Erythroblast (primary cell): ENCODE measurements at regions not wholly inside any gene's neighbourhood (a gene's known extent, or its start where the extent isn't known, plus 50 kb on each side); places are given as distances from the start of the nearest gene placed in this dataset.
A peak's percentile ranks its signal among the peaks of the same experiment; 100 is the strongest.

Source experiments
- DNase-seq, 2 experiments: peaks; one replicate each; lab custom pipeline; 2025; lab: John Stamatoyannopoulos, UW
- GATA1 ChIP-seq: IDR thresholded peaks from 2 replicates; pipeline ENCODE4 v1.6.1; 2011; ENCODE audit warnings: low read depth, mild to moderate bottlenecking, control low read depth, low read length, moderate library complexity
- POLR2A ChIP-seq: IDR thresholded peaks from 2 replicates; pipeline ENCODE4 v1.6.1; 2011; ENCODE audit warnings: mild to moderate bottlenecking, low read length

DNA sequence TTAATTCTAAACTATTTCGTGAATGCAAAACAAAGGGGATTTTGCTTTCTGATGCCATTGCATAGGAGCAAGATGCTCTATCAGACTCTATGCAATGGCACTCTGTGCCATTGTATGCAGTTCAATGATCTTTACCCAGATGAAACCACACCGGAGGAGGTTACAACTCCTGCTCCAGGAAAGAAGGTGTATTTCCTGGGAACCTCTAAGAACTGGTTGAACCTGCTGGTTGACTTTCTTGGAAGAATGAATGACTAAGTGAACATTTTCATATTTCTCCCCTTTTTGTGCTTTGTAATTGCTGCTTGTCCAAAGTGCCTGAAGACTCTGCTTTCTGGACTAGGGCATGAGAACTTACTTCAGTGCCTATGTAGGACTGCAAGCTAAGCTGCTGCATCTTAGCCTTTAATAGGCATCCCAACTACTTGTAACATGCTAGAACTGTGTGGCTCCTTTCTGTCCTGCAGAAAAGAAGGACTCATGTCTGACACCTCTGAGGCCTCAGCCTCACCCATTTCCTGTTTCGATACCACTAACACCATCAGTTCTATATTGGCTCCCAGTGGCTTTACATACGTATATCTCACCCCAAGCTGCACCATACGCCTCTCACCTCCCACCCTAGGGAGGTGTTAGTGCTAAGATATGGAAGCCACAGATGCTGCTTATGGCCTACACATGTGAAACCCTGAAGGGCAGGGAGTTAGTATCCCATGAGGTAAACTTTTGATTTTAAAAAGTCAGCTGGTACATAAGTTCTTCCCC, 193.5 kb upstream of the CNOT2 start:
- DNase-seq, result peak; percentile 11 to 28
- TF ChIP-seq POLR2A (no peak), GATA1 (no peak)

DNA sequence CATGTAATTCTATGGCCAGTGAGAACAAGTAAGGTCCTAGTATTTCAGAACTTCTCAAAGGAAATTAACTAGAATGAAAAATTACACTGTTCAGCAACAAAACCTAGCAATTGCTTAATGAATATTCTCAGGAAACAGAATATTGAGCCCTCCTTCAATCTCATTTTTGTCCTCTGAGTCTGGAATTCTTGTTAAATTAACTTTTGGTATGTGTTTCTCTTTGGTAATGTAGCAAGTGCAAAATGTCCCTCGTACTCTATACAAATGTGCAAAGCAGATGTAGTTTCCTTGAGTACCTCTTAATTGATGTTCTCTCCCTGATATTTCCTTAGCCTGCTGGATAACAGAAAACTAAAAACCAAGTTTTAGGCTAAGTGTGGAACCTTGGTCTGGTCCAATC, 190.8 kb upstream of the CNOT2 start:
- TF ChIP-seq POLR2A, result no peak
- TF ChIP-seq GATA1, result no peak
- DNase-seq, result no peak

DNA sequence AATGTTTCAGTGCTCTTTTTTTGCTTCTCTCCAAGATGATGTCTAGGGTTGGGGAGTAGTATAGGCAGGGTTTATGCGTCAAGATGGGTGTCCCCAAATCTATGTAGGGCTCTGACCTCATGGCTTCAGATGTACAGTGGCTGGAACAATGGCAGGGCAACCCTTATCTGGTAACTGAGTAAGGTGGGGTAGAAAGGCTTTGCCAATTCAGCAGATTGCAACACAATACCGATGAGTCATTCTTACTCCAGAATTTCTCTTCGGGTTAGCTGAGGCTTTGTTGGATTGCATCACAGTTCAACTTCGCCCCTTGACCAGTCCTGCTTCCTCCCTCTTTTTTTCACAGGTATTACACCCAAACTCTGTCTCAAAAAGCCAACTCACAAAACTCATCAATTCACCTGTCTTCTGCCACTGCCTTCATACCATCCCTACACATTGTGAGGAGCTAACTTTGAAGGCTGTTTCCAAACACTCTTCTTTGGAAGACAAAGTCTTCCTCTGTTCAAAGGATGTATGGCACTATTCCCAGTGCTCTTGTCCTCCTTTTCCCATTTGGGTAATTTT, 190.2 kb upstream of the CNOT2 start:
- peak; percentile 70 to 75 for DNase-seq

DNA sequence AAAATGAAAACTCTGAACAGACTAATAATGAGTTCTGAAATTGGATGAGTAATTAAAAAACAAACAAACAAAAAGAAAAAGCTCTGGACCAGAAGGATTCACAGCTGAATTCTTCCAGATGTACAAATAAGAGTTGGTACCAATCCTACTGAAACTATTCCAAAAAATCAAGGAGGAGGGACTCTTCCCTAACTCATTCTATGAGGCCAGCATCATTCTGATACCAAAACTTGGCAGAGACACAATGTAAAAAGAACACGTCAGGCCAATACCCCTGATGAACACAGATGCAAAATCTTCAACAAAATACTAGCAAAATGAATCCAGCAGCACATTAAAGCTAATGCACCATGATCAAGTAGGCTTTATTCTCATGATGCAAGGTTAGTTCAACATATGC, 183.9 kb upstream of the CNOT2 start:
- TF ChIP-seq GATA1, result no peak
- TF ChIP-seq POLR2A, result no peak
- no peak for DNase-seq

More for the DNA sequence above, 190.2 kb upstream of the CNOT2 start:
- TF ChIP-seq GATA1, result no peak
- TF ChIP-seq POLR2A, result no peak

DNA sequence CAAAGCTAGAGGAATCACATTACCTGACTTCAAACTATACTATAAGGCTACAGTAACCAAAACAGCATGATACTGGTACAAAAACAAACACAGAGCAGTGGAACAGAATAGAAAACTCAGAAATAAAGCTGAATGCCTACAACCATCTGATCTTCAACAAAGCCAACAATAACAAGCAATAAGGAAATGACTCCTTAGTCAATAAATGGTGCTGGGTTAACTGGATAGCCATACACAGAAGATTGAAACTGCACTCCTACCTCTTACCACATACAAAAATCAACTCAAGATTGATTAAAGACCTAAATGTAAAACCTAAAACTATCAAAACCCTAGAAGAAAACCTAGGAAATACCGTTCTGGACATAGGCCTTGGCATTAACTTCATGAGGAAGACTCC, 182.6 kb upstream of the CNOT2 start:
- DNase-seq, result no peak
- TF ChIP-seq GATA1 (no peak), POLR2A (no peak)

DNA sequence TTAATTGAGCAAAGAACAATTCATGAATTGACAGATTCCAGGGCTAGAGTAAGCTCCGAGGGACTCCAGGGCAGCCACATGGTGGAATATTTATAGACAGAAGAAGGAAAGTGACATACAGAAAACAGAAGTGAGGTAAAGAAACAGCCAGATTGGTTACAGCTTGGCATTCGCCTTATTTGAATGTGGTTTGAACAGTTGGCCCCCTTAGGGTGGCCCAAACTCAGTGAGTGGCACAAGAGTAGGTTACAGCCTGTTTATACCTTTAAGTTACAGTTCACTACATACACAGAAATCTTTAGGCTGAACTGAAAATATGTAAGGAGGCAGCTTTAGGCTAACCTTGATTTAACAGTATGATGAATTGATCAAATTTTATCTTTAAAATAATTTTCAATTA, 174.5 kb upstream of the CNOT2 start:
- DNase-seq, result no peak
- no peak for TF ChIP-seq GATA1
- no peak for TF ChIP-seq POLR2A

DNA sequence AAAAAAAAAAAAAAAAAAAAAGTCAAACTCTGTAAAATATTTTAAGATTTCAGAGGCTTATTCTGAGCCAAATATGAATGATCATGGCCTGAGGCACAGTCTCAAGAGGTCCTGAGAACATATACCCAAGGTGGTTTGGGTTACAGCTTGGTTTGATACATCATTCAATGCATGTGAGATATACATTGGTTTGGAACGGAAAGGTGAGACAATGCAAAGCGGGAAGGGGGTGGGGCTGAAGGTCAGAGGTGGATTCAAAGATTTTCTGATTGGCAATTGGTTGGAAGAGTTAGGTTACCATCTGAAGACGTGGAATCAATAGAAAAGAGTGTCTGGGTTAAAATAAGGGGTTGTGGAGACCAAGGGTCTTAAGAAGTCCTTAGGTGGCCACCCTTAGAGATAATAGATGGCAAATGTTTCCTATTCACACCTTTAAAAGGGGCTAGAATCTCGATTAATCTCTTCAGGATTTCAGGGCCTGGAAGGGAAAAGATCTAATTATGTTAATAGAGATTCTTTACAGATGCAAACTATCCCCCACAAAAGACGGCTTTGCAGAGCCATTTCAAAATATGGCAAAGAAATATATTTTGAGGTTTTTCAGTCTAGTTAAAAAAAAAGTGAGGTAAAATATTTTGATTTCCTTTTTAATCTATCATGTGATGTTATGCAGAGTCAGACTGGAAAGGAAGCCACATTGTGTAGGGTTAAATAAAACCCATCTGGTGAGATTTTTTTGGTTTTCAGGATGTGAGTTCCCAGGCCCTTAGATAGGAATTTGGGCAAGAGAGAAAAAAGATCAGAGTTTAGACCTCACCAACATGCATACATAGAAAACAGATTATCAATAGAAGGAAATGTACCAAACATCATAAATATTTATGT, 173.8 kb upstream of the CNOT2 start:
- TF ChIP-seq GATA1, result no peak
- TF ChIP-seq POLR2A, result no peak
- no peak for DNase-seq

DNA sequence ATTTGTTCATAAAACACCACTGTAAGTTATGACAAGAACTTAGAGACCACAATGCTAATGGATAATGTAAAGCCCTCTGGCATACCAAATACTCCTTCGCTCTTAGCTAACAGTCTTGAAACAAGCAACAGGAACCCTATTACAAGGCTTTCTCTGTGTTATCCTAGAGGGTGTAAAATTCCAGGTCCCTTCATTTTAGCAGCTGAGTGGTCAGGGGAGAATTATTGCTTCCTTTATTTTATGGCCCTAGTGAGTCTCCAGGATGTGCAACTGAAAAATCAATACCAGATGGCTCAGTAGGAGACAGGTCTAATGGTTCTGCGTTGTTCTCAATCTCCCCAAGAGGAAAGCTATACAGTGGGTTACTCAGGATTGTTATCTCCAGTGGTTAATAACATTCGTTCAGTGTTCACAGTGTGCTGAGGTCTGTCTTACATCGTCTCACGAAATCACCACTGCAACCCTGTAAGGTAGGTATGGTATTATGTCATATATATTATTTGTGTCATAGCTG, 172.7 kb upstream of the CNOT2 start:
- no peak for DNase-seq

DNA sequence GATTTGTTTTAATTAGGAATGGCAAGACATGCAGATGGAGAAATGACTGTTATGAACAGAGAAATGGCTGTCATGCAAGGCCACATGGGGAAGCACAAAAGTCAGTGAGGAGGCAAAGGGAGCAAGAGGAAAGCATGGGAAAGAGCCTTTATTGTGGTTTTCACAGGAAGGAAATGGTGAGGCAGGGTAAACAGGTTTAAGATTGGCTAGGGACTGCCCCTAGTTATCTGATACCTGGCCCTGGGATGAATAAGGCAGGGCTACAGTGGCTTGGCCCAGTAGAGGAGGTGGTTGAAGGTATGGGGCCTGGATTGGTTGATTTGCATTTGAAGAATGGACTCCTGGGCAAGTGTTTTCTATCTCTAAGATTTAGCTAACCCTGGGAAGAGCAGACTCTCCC, 168.7 kb upstream of the CNOT2 start:
- TF ChIP-seq POLR2A (no peak), GATA1 (no peak)
- DNase-seq, result no peak

More for the DNA sequence above, 172.7 kb upstream of the CNOT2 start:
- TF ChIP-seq GATA1 (no peak), POLR2A (no peak)

DNA sequence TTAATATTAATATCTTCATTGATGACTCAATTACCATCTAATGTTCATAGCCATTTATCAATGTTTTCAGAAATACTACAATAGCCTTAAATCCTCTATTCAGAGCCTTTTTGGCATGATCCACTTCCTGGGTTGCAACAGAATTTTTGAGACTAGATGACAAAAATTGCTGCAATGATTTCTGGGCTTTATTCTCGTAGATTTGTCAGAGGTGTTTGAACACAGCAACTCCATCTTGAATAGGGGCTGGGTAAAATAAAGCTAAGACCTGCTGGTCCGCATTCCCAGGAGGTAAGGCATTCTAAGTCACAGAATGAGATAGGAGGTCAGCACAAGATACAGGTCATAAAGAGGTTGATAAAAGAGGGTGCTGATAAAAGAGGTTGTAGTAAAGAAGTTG, 165.8 kb upstream of the CNOT2 start:
- TF ChIP-seq GATA1 (no peak), POLR2A (no peak)
- no peak for DNase-seq

DNA sequence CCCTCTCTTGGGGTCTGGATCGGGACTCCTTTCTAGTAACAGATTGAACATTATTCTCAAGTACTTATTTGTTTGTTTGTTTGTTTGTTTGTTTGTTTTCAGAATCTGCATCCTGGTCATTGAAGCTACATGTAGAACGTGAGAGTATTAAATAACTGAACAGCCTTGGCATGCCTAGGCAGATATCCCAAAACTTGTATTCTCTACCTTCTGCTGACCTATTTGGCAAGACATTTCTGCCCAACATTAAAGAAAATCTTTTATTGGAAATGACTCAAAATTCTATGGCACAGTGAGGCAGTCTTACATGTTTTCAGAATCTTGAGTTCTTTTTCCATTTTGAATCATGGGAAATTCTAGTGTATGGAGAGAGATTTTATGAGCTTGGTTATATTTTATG, 165.1 kb upstream of the CNOT2 start:
- DNase-seq, result no peak
- no peak for TF ChIP-seq POLR2A
- no peak for TF ChIP-seq GATA1

DNA sequence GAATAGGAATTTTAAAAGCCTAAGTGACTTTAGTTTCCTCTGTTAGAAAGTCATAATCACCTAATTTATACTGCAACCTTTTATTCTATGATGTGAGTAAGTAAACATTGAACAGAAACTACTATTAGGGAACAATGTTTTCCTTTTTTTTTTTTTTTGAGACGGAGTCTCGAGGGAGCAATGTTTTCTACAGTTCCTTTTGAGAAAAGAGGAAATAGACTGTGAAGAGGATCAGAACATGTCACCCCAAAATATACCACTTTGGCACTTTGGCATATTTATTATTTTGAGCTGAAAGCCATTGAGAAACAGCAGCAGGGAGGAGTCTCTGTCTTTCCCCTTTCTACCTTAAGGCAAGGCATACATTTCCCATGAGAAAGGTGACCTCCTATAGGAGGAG, 162.7 kb upstream of the CNOT2 start:
- TF ChIP-seq GATA1, result no peak
- no peak for TF ChIP-seq POLR2A
- DNase-seq, result no peak

DNA sequence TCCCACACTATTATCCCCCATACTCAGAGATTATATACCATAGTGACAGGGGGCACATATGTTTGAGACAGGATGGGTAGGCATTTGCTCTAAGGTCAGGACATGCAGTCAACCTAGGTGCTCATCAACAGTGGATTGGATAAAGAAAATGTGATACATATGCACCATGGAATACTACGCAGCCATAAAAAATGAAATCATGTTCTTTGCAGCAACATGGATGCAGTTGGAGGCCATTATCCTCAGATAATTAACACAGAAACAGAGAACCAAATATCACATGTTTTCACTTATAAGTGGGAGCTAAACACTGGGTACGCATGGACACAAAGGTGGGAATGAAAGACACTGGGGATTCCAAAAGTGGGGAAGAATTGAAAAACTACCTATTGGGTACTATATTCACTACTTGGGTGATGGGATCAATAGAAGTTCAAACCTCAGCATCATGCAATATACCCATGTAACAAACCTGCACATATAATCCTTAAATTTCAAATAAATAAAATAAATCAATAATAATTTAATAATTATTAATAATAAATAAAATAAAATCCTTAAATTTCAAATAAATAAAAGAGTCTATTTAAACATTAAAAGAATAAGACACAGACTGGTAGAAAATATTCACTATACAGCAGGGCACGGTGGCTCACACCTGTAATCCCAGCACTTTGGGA, 160.1 kb upstream of the CNOT2 start:
- no peak for DNase-seq

DNA sequence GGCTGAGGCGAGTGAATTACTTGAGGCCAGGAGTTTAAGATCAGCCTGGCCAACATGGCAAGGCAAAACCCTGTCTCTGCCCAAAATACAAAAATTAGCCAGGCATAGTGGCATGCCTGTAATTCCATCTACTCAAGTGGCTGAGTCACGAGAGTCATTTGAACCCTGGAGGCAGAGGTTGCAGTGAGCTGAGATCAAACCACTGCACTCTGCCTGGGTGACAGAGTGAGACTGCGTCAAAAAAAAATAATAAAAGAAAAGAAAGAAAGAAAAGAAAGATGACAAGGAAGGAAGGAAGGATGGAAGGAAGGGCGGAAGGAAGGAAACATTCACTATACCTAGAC, 159.6 kb upstream of the CNOT2 start:
- TF ChIP-seq GATA1, result no peak
- TF ChIP-seq POLR2A, result no peak

More for the DNA sequence above, 160.1 kb upstream of the CNOT2 start:
- TF ChIP-seq POLR2A, result no peak
- TF ChIP-seq GATA1, result no peak

DNA sequence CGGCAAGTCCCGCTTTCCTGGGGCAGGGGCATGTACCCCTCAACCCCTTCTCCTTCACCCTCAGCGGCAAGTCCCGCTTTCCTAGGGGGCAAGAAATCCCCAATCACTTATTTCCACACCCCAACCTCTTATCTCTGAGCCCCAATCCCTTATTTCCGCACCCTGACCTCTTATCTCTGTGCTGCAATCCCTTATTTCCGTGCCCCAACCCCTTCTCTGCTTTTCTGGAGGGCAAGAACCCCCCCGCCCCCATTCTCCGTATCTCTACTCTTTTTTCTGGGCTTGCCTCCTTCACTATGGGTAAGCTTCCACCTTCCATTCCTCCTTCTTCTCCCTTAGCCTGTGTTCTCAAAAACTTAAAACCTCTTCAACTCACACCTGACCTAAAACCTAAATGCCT, 156.9 kb upstream of the CNOT2 start:
- peak; percentile 27 to 33 for DNase-seq

More for the DNA sequence above, 159.6 kb upstream of the CNOT2 start:
- DNase-seq, result no peak
